HG02678 (cell line): ENCODE measurements at regions not wholly inside any gene's neighbourhood (a gene's known extent, or its start where the extent isn't known, plus 50 kb on each side); places are given as distances from the start of the nearest gene placed in this dataset.
"Not testable (repeated sequence)": the region's sequence is repeated elsewhere in the genome, so short reads cannot be mapped to it uniquely, and the experiment has no call there.

Experiments used
- ATAC-seq: cut with Tn5 transposase; IDR thresholded peaks from one replicate; pipeline ENCODE4 v1.9.1; 2021; ENCODE audit warnings: mild to moderate bottlenecking, moderate library complexity; ENCODE audit not compliant: unreplicated experiment

GRCh38 chr2:171266102-171266501, 105.4 kb upstream of the TLK1 start:
- ATAC-seq, result no peak

GRCh38 chr2:171261529-171261928, 100.8 kb upstream of the TLK1 start:
- ATAC-seq, result not testable (repeated sequence)

- peak; percentile 60 for ATAC-seq
Observed at GRCh38 chr2:171260471-171261424, 100.1 kb upstream of the TLK1 start.

GRCh38 chr2:171254666-171255065, 94.0 kb upstream of the TLK1 start:
- ATAC-seq, result no peak

GRCh38 chr2:171253900-171254650, 93.4 kb upstream of the TLK1 start:
- ATAC-seq, result no peak

- no peak for ATAC-seq
Observed at GRCh38 chr2:171253279-171253678, 92.6 kb upstream of the TLK1 start.

- no peak for ATAC-seq
Observed at GRCh38 chr2:171249689-171250088, 89.0 kb upstream of the TLK1 start.

GRCh38 chr2:171247741-171248662, 87.3 kb upstream of the TLK1 start:
- ATAC-seq, result no peak

GRCh38 chr2:171244970-171245782, 84.5 kb upstream of the TLK1 start:
- no peak for ATAC-seq

GRCh38 chr2:171244466-171244969, 83.8 kb upstream of the TLK1 start:
- no peak for ATAC-seq

GRCh38 chr2:171241771-171242170, 81.1 kb upstream of the TLK1 start:
- ATAC-seq, result no peak

- ATAC-seq, result no peak
Observed at GRCh38 chr2:171238946-171239345, 78.3 kb upstream of the TLK1 start.

- no peak for ATAC-seq
Observed at GRCh38 chr2:171237751-171238505, 77.2 kb upstream of the TLK1 start.

- ATAC-seq, result no peak
Observed at GRCh38 chr2:171235262-171235881, 74.7 kb upstream of the TLK1 start.

GRCh38 chr2:171230176-171230575, 69.5 kb upstream of the TLK1 start:
- ATAC-seq, result no peak

GRCh38 chr2:171228826-171229225, 68.1 kb upstream of the TLK1 start:
- ATAC-seq, result no peak

- no peak for ATAC-seq
Observed at GRCh38 chr2:171227066-171227782, 66.5 kb upstream of the TLK1 start.

- no peak for ATAC-seq
Observed at GRCh38 chr2:171226461-171226860, 65.8 kb upstream of the TLK1 start.
